ENCODE measurements at regions not wholly inside any gene's neighbourhood (a gene's known extent, or its start where the extent isn't known, plus 50 kb on each side); places are given as distances from the start of the nearest gene placed in this dataset.

GRCh38 chr15:95486224-95486623, 844.3 kb upstream of the NR2F2 start:
- TF ChIP-seq CTCF (conservative IDR thresholded peaks at IDR 0.05; ENCODE audit: low read depth, low read length) (no peak), EZH2 (IDR thresholded peaks at IDR 0.05; ENCODE audit: borderline replicate concordance, low read depth, low read length, poor library complexity, severe bottlenecking) (no peak)
